A549 (cell line): ENCODE measurements at regions not wholly inside any gene's neighbourhood (a gene's known extent, or its start where the extent isn't known, plus 50 kb on each side); places are given as distances from the start of the nearest gene placed in this dataset.
A peak's percentile ranks its signal among the peaks of the same experiment; 100 is the strongest.

Source experiments
- ATAC-seq, 2 experiments: fragments of 200-7000 bp in 1 of 2; fragments of >200 bp in 1 of 2; cut with Nextera tagmentation in 1 of 2; cut with Tn5 transposase in 1 of 2; 3 replicates each; pipeline versions ENCODE4 v1.8.0 to v1.9.1; 2018 to 2020; ENCODE audit warnings: mild to moderate bottlenecking in 1 of 2, moderate library complexity in 1 of 2
- CTCF ChIA-PET: fragments of 300-600 bp; sonication (Branson Sonifier 250); formaldehyde crosslinking; extraction: SDS; loops from one replicate; lab custom pipeline; 2021; ENCODE audit warnings: antibody characterized with exemption, inconsistent platforms; lab: Yijun Ruan, JAX
- POLR2A ChIA-PET: fragments of 350-600 bp; formaldehyde crosslinking; extraction: SDS; loops from one replicate; lab custom pipeline; 2021; ENCODE audit warnings: antibody characterized with exemption, inconsistent platforms; lab: Yijun Ruan, JAX
- DNase-seq, 2 experiments: peaks; one replicate each; pipeline versions ENCODE4 v3.0.0 to v3.0.0-alpha.2; 2011 to 2016; ENCODE audit warnings: low read depth in 1 of 2, low spot score in 1 of 2
- FAIRE-seq: peaks from 2 replicates; lab custom pipeline; 2011; peaks lifted over from hg19 to GRCh38; lab: Jason Lieb, UNC
- H3K27ac ChIP-seq, 2 experiments: fragments of >200 bp; sonication (Bioruptor Twin); formaldehyde crosslinking; 3 replicates each; pipeline ENCODE4 v1.5.1; 2016 to 2017
- H3K4me1 ChIP-seq: fragments of >200 bp; sonication (Bioruptor Twin); formaldehyde crosslinking; 3 replicates; pipeline ENCODE4 v1.6.1; 2016
- H3K4me2 ChIP-seq: fragments of >200 bp; sonication (Bioruptor Twin); formaldehyde crosslinking; 3 replicates; pipeline ENCODE4 v1.6.1; 2016
- H3K4me3 ChIP-seq: fragments of >200 bp; sonication (Bioruptor Twin); formaldehyde crosslinking; 3 replicates; pipeline ENCODE4 v1.5.1; 2016
- H3K9me3 ChIP-seq: fragments of >200 bp; sonication (Bioruptor Twin); formaldehyde crosslinking; 3 replicates; pipeline ENCODE4 v1.6.1; 2016
- CBX2 ChIP-seq: fragments of 200-600 bp; sonication (generic); IDR thresholded peaks from 2 replicates; pipeline ENCODE4 v1.6.1; 2016; ENCODE audit warnings: low read depth, mild to moderate bottlenecking, borderline replicate concordance
- CBX8 ChIP-seq: fragments of 200-600 bp; sonication (generic); IDR thresholded peaks from 2 replicates; pipeline ENCODE4 v1.6.1; 2016
- FOSL2 ChIP-seq, 2 experiments: fragments of 450-650 bp in 1 of 2; fragments of >200 bp in 1 of 2; sonication (Bioruptor Twin) in 1 of 2; formaldehyde crosslinking; IDR thresholded peaks; 2 replicates each; pipeline versions ENCODE4 v1.5.0 to v1.6.1; 2016 to 2020; ENCODE audit warnings: mild to moderate bottlenecking in 1 of 2, moderate library complexity in 1 of 2
- FOXS1 ChIP-seq: fragments of 250-450 bp; sonication (Bioruptor Pico); IDR thresholded peaks from 2 replicates; pipeline ENCODE4 v1.5.0; 2020; ENCODE audit warnings: mild to moderate bottlenecking, moderate library complexity
- KDM1A ChIP-seq: fragments of 200-600 bp; sonication (generic); IDR thresholded peaks from 2 replicates; pipeline ENCODE4 v1.6.1; 2016; ENCODE audit warnings: low read depth, mild to moderate bottlenecking
- MYC ChIP-seq: IDR thresholded peaks from 2 replicates; pipeline ENCODE4 v1.6.1; 2012; ENCODE audit warnings: mild to moderate bottlenecking, inconsistent platforms, low read length, improper control_type of control experiment, borderline replicate concordance
- POLR2AphosphoS2 ChIP-seq: conservative IDR thresholded peaks from 2 replicates; pipeline ENCODE4 v1.6.1; 2012; ENCODE audit warnings: low read length, improper control_type of control experiment, inconsistent platforms
- RARB ChIP-seq: fragments of 250-450 bp; sonication (Bioruptor Pico); IDR thresholded peaks from 2 replicates; pipeline ENCODE4 v1.8.0; 2021; ENCODE audit warnings: mild to moderate bottlenecking, moderate library complexity
- RCOR1 ChIP-seq: fragments of 150-350 bp; IDR thresholded peaks from 2 replicates; pipeline ENCODE4 v1.6.1; 2014; ENCODE audit warnings: antibody characterized with exemption, low read length, low read depth
- RFX5 ChIP-seq: fragments of 450-650 bp; IDR thresholded peaks from 2 replicates; pipeline ENCODE4 v1.7.1; 2014; ENCODE audit warnings: antibody characterized with exemption, mild to moderate bottlenecking, moderate library complexity
- RNF2 ChIP-seq: fragments of 200-600 bp; sonication (generic); IDR thresholded peaks from 2 replicates; pipeline ENCODE4 v1.6.1; 2016; ENCODE audit warnings: low read depth, mild to moderate bottlenecking, antibody characterized with exemption, moderate library complexity, borderline replicate concordance
- ZFP36 ChIP-seq: fragments of 450-650 bp; IDR thresholded peaks from 2 replicates; pipeline ENCODE4 v1.6.1; 2014; ENCODE audit warnings: borderline replicate concordance; ENCODE audit not compliant: partially characterized antibody
- ZNF302 ChIP-seq: fragments of 250-450 bp; sonication (Bioruptor Pico); IDR thresholded peaks from 2 replicates; pipeline ENCODE4 v1.9.0; 2021; ENCODE audit warnings: inconsistent platforms, mild to moderate bottlenecking, moderate library complexity
- ZSCAN20 ChIP-seq: fragments of 250-450 bp; sonication (Bioruptor Pico); IDR thresholded peaks from 2 replicates; pipeline ENCODE4 v1.8.0; 2022; ENCODE audit warnings: mild to moderate bottlenecking, moderate library complexity
- WGBS: methylation state at CpG from one replicate; pipeline ENCODE4 v1.1.6; 2017; ENCODE audit errors: missing lambda C conversion rate; 5-methylcytosine and 5-hydroxymethylcytosine counted together
- TF ChIP-seq, protein P1 (sequence below): fragments of >200 bp; sonication (Bioruptor Twin); formaldehyde crosslinking; IDR thresholded peaks from 2 replicates; pipeline ENCODE4 v1.6.1; 2016
- TF ChIP-seq, protein P2 (sequence below): fragments of 250-450 bp; sonication (Bioruptor Pico); IDR thresholded peaks from 2 replicates; pipeline ENCODE4 v1.5.0; 2021; ENCODE audit warnings: mild to moderate bottlenecking, moderate library complexity, borderline replicate concordance
- TF ChIP-seq, protein P3 (sequence below): fragments of 250-450 bp; sonication (Bioruptor Pico); IDR thresholded peaks from 2 replicates; pipeline ENCODE4 v1.5.0; 2020; ENCODE audit warnings: low read depth, mild to moderate bottlenecking, moderate library complexity
- TF ChIP-seq, protein P4 (sequence below): IDR thresholded peaks from 2 replicates; pipeline ENCODE4 v1.6.1; 2012
- TF ChIP-seq, protein P5 (sequence below): fragments of >200 bp; sonication (Bioruptor Twin); formaldehyde crosslinking; IDR thresholded peaks from 3 replicates; pipeline ENCODE4 v1.6.1; 2016
- TF ChIP-seq, protein P6 (sequence below): fragments of 200-600 bp; sonication (generic); IDR thresholded peaks from 2 replicates; pipeline ENCODE4 v1.6.1; 2016; ENCODE audit warnings: antibody characterized with exemption, mild to moderate bottlenecking, moderate library complexity

DNA sequence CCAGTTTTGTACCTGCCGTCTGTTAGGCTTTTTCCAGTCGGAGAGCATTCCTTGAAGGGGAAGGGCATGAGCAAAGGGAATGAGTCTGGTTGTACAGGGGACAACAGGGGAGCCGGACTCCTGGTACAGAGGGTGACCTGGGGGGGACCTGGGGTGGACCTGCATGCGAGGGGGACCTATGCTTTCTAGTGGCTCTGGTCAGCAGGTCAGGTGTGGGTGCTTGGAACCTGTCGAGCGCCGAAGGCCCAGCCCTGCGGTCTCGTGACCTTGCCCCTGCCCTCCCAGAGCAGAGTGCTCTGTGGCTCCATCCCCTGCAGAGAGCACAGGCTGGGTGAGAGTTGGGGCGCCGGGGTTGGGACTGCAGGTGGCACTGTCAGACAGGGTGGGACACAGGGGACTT, 96.7 kb upstream of the ASAP2 start:
- H3K4me1 ChIP-seq, result peaks cover 21% of the 10 kb centered on the region
- CTCF ChIA-PET, result interaction anchor here (0.6 to 10.0 kb wide), 4 partner anchors 10 to 346 kb away, joined by 3 to 89 read pairs (median 4); no protein-coding TSS in a partner anchor
- no peak overlapping the region for H3K4me2 ChIP-seq
- FAIRE-seq (no peak), ATAC-seq (no peak), DNase-seq (no peak)
- H3K9me3 ChIP-seq, result no peaks in the 10 kb centered on the region
- 90% methylated on average over 11 of the region's 11 CpGs for WGBS
- no peak for TF ChIP-seq ZNF302 (CRISPR knock-in tag)
- TF ChIP-seq FOXS1 (CRISPR knock-in tag), result no peak
- TF ChIP-seq ZFP36, result no peak
- TF ChIP-seq CBX2, result no peak
- POLR2A ChIA-PET, result no interaction called here
- peak overlapping the region in 1 of 2 experiments; percentile 86; a peak in 3 of 6 replicates for H3K27ac ChIP-seq
- H3K4me3 ChIP-seq, result no peak overlapping the region

DNA sequence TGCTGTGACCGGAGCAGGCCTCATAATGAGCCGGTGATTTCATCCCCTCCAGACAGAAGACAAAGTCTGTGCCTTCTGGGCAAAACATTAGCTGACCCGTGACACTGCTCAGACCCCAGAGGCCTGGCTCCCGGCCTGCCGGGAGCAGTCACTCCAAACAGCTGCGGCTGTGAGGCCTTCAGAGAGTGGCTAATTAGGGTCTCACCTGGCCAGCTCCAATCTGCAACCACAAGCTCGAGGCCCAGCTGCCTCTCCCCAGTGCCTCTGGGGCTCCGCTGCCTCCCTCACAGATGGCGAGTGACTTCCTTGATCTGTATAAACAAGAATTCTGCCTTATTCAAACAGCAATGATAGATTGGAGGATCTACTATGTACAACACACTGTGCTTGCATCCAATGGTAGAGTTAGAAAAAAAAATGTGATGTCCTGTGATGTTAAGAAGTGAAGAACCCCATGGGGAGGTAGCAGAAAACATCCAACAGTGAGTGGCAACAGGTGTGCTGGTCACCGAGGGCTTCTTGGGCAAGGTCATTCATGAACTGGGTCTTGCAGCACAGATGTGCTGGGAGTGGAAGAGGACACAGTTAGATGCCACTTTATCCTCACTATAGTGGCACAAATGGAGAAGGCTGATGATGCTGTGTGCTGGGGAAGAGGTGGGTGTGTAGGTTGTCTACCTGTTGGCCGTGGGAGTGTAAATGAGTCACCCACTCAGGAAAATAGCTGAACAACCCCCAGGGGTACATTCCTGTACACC, 98.2 kb upstream of the ASAP2 start:
- Histone ChIP-seq H3K27ac (peak overlapping the region in 1 of 2 experiments; percentile 40; a peak in 1 of 6 replicates), H3K4me3 (no peak overlapping the region), H3K4me1 (peaks cover 21% of the 10 kb centered on the region), H3K4me2 (no peak overlapping the region), H3K9me3 (no peaks in the 10 kb centered on the region)
- ChIA-PET POLR2A (no interaction called here), CTCF (interaction anchor here (0.6 to 10.0 kb wide), 2 partner anchors 32 to 252 kb away, joined by 4 to 89 read pairs; no protein-coding TSS in a partner anchor)
- 89% methylated on average over 11 of the region's 11 CpGs for WGBS
- FAIRE-seq (no peak), DNase-seq (no peak), ATAC-seq (no peak)
- no peak for TF ChIP-seq POLR2AphosphoS2
- no peak for TF ChIP-seq RFX5
- TF ChIP-seq, protein P1, sequence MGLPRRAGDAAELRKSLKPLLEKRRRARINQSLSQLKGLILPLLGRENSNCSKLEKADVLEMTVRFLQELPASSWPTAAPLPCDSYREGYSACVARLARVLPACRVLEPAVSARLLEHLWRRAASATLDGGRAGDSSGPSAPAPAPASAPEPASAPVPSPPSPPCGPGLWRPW, result no peak
- no peak for TF ChIP-seq RARB (CRISPR knock-in tag)
- TF ChIP-seq CBX8, result no peak
- no peak for TF ChIP-seq MYC
- TF ChIP-seq, protein P2, sequence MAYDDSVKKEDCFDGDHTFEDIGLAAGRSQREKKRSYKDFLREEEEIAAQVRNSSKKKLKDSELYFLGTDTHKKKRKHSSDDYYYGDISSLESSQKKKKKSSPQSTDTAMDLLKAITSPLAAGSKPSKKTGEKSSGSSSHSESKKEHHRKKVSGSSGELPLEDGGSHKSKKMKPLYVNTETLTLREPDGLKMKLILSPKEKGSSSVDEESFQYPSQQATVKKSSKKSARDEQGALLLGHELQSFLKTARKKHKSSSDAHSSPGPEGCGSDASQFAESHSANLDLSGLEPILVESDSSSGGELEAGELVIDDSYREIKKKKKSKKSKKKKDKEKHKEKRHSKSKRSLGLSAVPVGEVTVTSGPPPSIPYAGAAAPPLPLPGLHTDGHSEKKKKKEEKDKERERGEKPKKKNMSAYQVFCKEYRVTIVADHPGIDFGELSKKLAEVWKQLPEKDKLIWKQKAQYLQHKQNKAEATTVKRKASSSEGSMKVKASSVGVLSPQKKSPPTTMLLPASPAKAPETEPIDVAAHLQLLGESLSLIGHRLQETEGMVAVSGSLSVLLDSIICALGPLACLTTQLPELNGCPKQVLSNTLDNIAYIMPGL, result no peak

DNA sequence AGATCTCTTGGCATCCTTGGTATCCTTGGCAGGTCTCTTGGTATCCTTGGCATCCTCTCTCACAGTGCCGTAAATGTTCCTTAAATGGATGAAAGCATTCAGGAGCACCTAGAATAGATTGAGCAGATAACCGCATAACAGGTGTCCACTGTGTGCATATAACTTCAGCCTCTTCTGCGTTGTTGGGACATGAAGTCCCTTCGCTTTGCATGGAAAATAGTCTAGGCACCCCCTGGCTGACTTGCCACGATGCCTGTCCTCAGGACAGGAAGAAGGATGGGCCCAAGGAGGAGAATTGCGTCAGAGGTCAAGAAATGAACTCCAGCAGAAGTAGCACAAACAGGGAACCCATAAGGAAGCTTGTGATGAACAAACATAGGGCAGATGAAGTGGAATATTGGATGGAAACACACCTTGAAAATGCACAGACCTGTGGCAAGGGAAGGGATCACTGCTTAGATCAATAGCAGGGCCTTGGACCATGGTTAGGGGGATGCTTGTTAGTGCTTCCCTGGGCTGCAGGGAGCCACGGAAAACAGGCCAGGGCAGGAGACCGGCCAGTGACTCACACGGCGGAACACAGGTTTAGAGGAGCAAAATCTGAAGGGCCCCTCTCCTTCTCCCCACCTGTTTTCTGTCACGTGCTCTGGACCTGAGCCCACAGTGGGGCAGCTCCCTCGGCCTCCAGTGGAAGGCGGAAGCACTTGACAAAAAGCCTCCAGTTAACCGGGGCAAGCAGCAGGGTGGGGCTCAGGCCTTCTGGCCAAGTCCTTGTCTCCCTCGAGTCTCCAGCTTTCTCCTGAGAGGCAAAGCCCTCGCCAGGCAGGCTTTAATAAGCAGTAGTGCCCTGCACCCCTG, 99.2 kb upstream of the ASAP2 start:
- DNase-seq (no peak), ATAC-seq (no peak), FAIRE-seq (no peak)
- H3K4me2 ChIP-seq, result no peak overlapping the region
- 86% methylated on average over 16 of the region's 16 CpGs for WGBS
- H3K4me3 ChIP-seq, result no peak overlapping the region
- ChIA-PET CTCF (interaction anchor here (1.9 kb wide), 1 partner anchor 31 kb away, joined by 8 read pairs; no protein-coding TSS in a partner anchor), POLR2A (no interaction called here)
- peaks cover 14% of the 10 kb centered on the region for H3K4me1 ChIP-seq
- H3K27ac ChIP-seq, result peak overlapping the region in 1 of 2 experiments; percentile 40; a peak in 2 of 6 replicates
- no peaks in the 10 kb centered on the region for H3K9me3 ChIP-seq
- TF ChIP-seq, protein P3, sequence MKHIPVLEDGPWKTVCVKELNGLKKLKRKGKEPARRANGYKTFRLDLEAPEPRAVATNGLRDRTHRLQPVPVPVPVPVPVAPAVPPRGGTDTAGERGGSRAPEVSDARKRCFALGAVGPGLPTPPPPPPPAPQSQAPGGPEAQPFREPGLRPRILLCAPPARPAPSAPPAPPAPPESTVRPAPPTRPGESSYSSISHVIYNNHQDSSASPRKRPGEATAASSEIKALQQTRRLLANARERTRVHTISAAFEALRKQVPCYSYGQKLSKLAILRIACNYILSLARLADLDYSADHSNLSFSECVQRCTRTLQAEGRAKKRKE (CRISPR knock-in tag), result no peak
- TF ChIP-seq, protein P1, result no peak
- TF ChIP-seq, protein P4, sequence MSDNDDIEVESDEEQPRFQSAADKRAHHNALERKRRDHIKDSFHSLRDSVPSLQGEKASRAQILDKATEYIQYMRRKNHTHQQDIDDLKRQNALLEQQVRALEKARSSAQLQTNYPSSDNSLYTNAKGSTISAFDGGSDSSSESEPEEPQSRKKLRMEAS, result no peak
- no peak for TF ChIP-seq RNF2
- no peak for TF ChIP-seq ZSCAN20 (CRISPR knock-in tag)
- TF ChIP-seq KDM1A, result no peak
- TF ChIP-seq, protein P5, sequence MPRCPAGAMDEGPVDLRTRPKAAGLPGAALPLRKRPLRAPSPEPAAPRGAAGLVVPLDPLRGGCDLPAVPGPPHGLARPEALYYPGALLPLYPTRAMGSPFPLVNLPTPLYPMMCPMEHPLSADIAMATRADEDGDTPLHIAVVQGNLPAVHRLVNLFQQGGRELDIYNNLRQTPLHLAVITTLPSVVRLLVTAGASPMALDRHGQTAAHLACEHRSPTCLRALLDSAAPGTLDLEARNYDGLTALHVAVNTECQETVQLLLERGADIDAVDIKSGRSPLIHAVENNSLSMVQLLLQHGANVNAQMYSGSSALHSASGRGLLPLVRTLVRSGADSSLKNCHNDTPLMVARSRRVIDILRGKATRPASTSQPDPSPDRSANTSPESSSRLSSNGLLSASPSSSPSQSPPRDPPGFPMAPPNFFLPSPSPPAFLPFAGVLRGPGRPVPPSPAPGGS, result no peak
- TF ChIP-seq, protein P6, sequence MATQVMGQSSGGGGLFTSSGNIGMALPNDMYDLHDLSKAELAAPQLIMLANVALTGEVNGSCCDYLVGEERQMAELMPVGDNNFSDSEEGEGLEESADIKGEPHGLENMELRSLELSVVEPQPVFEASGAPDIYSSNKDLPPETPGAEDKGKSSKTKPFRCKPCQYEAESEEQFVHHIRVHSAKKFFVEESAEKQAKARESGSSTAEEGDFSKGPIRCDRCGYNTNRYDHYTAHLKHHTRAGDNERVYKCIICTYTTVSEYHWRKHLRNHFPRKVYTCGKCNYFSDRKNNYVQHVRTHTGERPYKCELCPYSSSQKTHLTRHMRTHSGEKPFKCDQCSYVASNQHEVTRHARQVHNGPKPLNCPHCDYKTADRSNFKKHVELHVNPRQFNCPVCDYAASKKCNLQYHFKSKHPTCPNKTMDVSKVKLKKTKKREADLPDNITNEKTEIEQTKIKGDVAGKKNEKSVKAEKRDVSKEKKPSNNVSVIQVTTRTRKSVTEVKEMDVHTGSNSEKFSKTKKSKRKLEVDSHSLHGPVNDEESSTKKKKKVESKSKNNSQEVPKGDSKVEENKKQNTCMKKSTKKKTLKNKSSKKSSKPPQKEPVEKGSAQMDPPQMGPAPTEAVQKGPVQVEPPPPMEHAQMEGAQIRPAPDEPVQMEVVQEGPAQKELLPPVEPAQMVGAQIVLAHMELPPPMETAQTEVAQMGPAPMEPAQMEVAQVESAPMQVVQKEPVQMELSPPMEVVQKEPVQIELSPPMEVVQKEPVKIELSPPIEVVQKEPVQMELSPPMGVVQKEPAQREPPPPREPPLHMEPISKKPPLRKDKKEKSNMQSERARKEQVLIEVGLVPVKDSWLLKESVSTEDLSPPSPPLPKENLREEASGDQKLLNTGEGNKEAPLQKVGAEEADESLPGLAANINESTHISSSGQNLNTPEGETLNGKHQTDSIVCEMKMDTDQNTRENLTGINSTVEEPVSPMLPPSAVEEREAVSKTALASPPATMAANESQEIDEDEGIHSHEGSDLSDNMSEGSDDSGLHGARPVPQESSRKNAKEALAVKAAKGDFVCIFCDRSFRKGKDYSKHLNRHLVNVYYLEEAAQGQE, result no peak
- TF ChIP-seq CBX2, result no peak
- no peak for TF ChIP-seq FOSL2 (IDR thresholded peaks at IDR 0.05)
- TF ChIP-seq FOSL2 (CRISPR knock-in tag; IDR thresholded peaks at IDR 0.05), result no peak
- TF ChIP-seq RCOR1, result no peak
